ENCODE measurements at regions not wholly inside any gene's neighbourhood (a gene's known extent, or its start where the extent isn't known, plus 50 kb on each side); places are given as distances from the start of the nearest gene placed in this dataset.

DNA sequence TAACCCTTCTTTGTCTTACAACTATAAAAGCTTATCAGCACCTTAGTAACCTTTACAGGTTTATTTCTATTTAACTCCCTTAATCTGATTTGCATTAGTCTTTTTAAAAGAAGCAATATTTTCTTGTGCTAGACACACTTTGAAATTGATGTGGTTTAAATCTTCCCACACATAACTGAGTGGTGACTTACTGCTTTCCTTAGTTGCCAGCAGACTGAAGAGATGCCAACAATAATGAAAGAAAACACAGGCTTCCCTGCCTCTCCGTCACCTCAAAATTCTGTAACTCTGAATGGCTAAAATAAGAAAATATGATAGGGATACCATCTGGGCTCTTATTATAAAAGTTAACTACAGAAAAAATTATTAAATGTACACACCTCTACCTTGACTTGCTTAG lies 196.8 kb downstream of the PTBP2 start:
- Mint-ChIP-seq H3K9me3 (ENCODE audit: unreplicated experiment) (no peaks in the 10 kb centered on the region), H3K4me1 (ENCODE audit: unreplicated experiment) (no peaks in the 10 kb centered on the region), H3K36me3 (ENCODE audit: low read depth, unreplicated experiment) (no peaks in the 10 kb centered on the region), H3K4me3 (ENCODE audit: unreplicated experiment) (no peak overlapping the region), H3K27me3 (ENCODE audit: unreplicated experiment) (peaks cover 2% of the 10 kb centered on the region), H3K27ac (ENCODE audit: unreplicated experiment) (no peak overlapping the region)
- TF ChIP-seq, protein P1, sequence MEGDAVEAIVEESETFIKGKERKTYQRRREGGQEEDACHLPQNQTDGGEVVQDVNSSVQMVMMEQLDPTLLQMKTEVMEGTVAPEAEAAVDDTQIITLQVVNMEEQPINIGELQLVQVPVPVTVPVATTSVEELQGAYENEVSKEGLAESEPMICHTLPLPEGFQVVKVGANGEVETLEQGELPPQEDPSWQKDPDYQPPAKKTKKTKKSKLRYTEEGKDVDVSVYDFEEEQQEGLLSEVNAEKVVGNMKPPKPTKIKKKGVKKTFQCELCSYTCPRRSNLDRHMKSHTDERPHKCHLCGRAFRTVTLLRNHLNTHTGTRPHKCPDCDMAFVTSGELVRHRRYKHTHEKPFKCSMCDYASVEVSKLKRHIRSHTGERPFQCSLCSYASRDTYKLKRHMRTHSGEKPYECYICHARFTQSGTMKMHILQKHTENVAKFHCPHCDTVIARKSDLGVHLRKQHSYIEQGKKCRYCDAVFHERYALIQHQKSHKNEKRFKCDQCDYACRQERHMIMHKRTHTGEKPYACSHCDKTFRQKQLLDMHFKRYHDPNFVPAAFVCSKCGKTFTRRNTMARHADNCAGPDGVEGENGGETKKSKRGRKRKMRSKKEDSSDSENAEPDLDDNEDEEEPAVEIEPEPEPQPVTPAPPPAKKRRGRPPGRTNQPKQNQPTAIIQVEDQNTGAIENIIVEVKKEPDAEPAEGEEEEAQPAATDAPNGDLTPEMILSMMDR (IDR thresholded peaks at IDR 0.05; ENCODE audit: unreplicated experiment), result no peak
- DNase-seq (ENCODE audit: low spot score), result no peak

DNA sequence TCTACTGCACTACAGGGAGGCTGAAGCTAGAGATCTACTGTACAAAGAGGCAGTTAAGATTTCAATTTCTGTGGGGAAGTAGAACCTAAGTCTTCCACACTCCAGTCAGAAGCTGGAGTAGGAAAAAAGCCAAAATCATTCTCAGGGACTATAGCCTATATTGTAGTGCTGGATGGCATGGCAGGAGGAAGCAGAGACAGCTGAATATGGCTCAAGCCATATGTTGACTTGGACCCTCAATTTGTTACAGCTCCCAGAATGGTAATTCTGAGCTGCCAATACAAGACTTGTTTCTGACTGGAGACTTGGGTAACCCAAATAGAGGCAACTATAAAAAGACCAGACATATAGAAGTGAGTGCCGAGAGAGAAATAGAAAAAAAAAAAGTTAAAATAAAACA lies 200.6 kb downstream of the PTBP2 start:
- Mint-ChIP-seq H3K27me3 (ENCODE audit: unreplicated experiment) (peaks cover 2% of the 10 kb centered on the region), H3K4me3 (ENCODE audit: unreplicated experiment) (no peak overlapping the region), H3K27ac (ENCODE audit: unreplicated experiment) (no peak overlapping the region), H3K4me1 (ENCODE audit: unreplicated experiment) (no peaks in the 10 kb centered on the region), H3K36me3 (ENCODE audit: low read depth, unreplicated experiment) (no peaks in the 10 kb centered on the region), H3K9me3 (ENCODE audit: unreplicated experiment) (no peaks in the 10 kb centered on the region)
- no peak for DNase-seq (ENCODE audit: low spot score)
- TF ChIP-seq, protein P1 (IDR thresholded peaks at IDR 0.05; ENCODE audit: unreplicated experiment), result no peak

DNA sequence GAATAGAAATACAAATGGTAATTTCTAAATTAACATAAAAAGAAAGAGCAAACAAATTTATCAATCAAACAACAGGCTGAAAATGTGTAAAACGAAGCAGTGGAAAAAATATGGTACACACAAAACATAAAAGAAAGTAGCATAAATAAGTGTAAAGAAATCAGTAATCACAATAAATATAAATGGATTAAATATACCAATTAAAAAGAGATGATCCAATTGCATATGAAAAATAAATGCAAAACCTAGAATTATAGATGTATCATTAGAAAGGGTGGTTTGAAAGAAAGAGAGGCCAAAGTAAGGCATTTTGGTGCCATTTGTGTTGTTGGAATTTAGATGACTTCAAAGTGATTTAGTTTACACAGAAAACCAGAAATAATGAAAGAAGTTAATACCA lies 202.2 kb downstream of the PTBP2 start:
- Mint-ChIP-seq H3K4me3 (ENCODE audit: unreplicated experiment) (no peak overlapping the region), H3K4me1 (ENCODE audit: unreplicated experiment) (no peaks in the 10 kb centered on the region), H3K27me3 (ENCODE audit: unreplicated experiment) (peaks cover 2% of the 10 kb centered on the region), H3K36me3 (ENCODE audit: low read depth, unreplicated experiment) (no peaks in the 10 kb centered on the region), H3K9me3 (ENCODE audit: unreplicated experiment) (no peaks in the 10 kb centered on the region), H3K27ac (ENCODE audit: unreplicated experiment) (no peak overlapping the region)
- DNase-seq (ENCODE audit: low spot score), result no peak
- TF ChIP-seq, protein P1 (IDR thresholded peaks at IDR 0.05; ENCODE audit: unreplicated experiment), result no peak

DNA sequence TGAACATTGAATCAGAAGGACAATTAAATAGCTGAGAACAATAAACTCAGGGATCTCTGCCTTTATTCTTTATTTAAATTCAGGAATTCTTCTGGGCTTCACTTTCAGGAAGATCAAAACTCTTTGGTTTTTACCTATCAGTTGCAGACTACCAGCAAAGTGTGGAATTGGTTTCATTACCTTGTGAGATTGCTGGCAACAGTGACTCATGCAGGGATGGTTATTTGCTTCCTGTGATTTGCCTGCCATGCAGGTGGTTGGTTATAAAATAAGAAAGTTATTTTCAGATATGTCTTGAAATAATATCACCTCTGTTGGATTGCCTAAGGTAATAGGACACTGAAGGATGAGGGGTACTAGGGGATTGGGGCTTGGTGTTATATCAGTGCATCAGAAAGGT lies 204.6 kb downstream of the PTBP2 start:
- H3K36me3 Mint-ChIP-seq (ENCODE audit: low read depth, unreplicated experiment), result no peaks in the 10 kb centered on the region
- TF ChIP-seq, protein P1 (IDR thresholded peaks at IDR 0.05; ENCODE audit: unreplicated experiment), result no peak

DNA sequence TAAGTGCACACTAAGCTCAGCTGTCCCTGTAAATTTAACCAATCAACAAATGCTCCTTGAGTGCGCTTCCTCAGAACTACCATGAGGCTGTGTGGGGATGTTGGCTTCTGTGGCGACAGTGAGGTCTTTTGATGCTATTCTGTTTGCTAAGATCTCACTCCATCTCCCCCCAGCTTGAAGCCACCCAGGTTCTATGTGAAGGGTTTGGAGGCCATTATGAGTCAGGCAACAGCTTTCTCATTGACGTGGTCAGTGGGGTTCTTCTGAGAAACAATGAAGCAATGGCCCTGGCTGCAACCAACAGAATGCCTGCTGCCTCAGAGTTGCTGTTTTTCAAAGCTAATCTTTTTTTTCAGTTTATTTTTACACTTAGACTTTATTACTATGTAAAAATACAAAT lies 205.5 kb downstream of the PTBP2 start:
- no peak overlapping the region for H3K27ac Mint-ChIP-seq (ENCODE audit: unreplicated experiment)

More for the DNA sequence above, 204.6 kb downstream of the PTBP2 start:
- no peaks in the 10 kb centered on the region for H3K9me3 Mint-ChIP-seq (ENCODE audit: unreplicated experiment)
- no peak overlapping the region for H3K4me3 Mint-ChIP-seq (ENCODE audit: unreplicated experiment)
- H3K27ac Mint-ChIP-seq (ENCODE audit: unreplicated experiment), result no peak overlapping the region
- DNase-seq (ENCODE audit: low spot score), result no peak
- H3K27me3 Mint-ChIP-seq (ENCODE audit: unreplicated experiment), result no peaks in the 10 kb centered on the region
- H3K4me1 Mint-ChIP-seq (ENCODE audit: unreplicated experiment), result no peaks in the 10 kb centered on the region

More for the DNA sequence above, 205.5 kb downstream of the PTBP2 start:
- Mint-ChIP-seq H3K27me3 (ENCODE audit: unreplicated experiment) (no peaks in the 10 kb centered on the region), H3K4me1 (ENCODE audit: unreplicated experiment) (no peaks in the 10 kb centered on the region), H3K9me3 (ENCODE audit: unreplicated experiment) (no peaks in the 10 kb centered on the region), H3K36me3 (ENCODE audit: low read depth, unreplicated experiment) (no peaks in the 10 kb centered on the region), H3K4me3 (ENCODE audit: unreplicated experiment) (no peak overlapping the region)
- no peak for DNase-seq (ENCODE audit: low spot score)
- TF ChIP-seq, protein P1 (IDR thresholded peaks at IDR 0.05; ENCODE audit: unreplicated experiment), result no peak
